A172 (cell line): ENCODE measurements at regions not wholly inside any gene's neighbourhood (a gene's known extent, or its start where the extent isn't known, plus 50 kb on each side); places are given as distances from the start of the nearest gene placed in this dataset.
A peak's percentile ranks its signal among the peaks of the same experiment; 100 is the strongest.

ENCODE experiments used
- DNase-seq: peaks from one replicate; pipeline ENCODE4 v3.0.0-alpha.2; 2015; ENCODE audit warnings: low spot score

DNA sequence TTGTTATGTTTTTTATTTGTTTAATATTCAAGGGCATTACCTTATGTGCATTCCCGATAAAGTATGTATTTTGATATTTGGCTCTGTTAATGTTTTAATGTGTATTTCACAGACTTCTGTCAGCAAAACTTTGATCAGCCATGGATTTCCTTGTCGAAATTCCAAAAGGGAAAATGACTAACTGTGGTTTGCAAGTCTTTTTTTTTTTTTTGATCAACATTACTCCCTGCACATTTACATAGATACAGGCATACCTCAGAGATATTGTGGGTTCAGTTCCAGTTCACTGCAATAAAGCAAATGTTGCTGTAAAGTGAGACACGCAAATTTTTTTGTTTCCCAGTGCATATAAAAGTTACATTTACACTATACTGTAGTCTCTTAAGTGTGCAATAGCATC lies 351.9 kb downstream of the CXCL12 start:
- no peak for DNase-seq

DNA sequence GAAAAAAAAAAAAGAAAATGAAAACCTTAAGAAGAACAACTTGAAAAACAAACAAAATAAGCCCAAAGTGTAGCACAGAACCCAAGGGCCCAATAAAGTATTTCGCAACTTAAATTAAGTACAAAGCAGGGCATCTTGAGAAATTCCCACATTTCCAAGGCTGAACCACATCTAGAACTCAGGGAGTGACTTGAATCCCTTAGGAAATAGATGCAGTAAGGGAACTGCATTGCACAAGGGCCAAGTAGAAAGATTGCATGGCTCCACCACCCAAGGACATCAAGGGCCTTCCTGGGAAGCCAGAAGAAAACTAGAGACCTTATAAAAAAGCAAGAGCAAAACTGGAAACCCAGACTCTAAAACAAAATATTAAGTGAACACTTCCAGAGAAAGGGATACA lies 352.7 kb downstream of the CXCL12 start:
- DNase-seq, result no peak

GRCh38 chr10:44030738-44031137 lies 354.2 kb downstream of the CXCL12 start:
- DNase-seq, result no peak

- no peak for DNase-seq
Measured at GRCh38 chr10:44030132-44030531, 354.8 kb downstream of the CXCL12 start.

- no peak for DNase-seq
Measured at GRCh38 chr10:44028384-44029137, 356.3 kb downstream of the CXCL12 start.

DNA sequence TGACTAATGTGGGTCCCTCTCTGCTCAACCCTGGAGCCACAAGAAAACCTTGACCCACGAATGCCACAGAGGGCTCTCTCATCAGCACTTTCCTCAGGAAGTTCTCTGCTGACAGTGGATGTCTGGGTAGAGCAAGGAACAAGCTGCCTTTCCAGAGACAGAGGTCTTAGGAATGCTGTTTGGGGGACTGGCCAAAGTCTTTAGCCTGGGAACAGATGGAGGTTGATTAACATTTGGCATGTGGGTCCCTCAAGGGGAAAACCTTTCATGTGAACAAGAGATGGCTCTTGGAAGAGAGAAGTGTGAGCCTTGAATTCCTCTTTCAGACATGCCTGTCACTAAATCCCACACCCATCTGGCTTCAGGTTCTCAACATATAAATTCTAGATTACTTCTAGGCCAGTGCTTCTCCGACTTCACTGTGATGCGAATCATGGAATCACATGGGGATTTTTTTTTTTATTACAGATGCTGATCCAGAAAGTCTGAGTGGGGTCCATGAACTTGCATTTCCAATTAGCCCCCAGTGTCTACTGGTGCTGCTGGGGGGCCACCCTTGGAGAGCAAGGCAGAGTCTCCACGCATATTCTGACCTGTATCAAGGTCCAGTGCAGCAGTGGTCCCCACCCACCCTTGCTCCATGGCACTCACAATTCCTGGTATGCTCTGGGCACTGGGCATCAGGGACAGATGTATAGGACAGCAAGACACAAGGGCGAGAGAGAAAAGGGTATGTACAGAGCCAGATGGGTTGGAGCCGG lies 360.4 kb downstream of the CXCL12 start:
- DNase-seq, result no peak

DNA sequence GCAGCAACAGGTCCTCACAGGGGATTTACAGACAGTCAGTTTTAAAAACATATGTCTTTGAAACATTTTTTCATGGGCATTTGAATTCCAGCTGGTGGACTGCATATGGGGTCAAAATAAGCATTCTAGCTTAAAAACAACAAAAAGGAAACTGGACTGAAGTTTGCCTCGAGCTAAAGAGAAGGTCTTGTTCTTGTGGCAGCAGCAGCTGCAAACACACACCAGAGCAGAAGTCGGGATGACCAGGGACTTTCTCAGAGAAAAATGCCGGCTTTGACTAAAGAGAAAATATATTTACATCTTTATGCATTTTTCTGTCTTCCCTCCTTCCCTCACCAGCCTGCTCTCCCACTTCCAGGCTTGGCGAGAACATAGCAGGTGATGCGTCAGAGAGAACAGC lies 361.4 kb downstream of the CXCL12 start:
- DNase-seq, result no peak

DNA sequence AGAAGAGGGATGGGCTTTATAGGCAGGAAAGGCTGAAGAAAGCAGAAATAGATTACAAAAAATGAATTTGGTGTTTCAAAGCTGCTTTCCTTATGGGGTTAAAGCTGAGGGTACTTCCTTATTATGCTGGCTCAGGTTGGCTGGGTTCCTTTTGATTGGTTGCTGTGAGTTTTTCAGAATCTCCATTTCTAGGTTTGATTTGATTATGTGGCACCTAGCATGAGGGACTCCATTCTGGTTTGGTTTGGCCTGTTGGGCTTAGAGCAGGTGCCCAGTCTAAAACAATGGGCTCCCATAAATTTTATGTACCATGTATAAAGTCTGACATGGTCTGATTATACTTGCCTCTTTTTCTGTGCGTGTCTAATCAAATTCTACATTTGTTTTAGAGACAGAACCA lies 362.7 kb downstream of the CXCL12 start:
- DNase-seq, result no peak

GRCh38 chr10:44020322-44021111 lies 364.4 kb downstream of the CXCL12 start:
- no peak for DNase-seq

DNA sequence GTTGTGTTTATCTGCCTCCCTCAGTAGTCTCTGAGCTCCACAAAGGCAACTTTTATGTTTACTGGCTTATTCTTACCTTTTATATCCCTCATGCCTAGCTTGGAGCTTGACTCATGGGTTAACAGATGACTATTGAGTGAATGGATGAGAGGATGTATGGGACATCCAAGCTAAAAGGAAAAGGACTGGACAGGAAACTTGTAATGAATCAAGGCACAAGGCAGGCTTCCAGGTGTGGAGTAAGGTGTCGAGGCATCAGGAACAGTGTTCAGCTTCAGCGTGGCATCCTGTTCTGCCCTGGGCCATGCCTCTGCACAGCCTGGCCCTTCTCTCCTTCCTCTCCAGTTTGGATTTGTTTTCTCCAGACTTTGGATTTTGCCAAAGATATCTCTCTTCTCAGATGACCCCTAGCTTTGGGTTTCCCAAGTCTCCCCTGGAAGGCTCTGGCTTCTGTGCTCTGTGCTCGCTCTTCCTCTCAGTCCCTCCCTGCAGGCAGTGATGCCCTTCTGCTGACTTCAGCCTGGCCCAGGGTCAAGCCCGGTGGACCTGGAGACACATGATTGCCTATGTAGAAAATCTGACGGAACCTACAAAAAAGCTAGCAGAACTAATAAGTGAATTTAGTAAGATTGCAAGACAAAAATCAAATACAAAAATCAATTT lies 367.3 kb downstream of the CXCL12 start:
- no peak for DNase-seq

DNA sequence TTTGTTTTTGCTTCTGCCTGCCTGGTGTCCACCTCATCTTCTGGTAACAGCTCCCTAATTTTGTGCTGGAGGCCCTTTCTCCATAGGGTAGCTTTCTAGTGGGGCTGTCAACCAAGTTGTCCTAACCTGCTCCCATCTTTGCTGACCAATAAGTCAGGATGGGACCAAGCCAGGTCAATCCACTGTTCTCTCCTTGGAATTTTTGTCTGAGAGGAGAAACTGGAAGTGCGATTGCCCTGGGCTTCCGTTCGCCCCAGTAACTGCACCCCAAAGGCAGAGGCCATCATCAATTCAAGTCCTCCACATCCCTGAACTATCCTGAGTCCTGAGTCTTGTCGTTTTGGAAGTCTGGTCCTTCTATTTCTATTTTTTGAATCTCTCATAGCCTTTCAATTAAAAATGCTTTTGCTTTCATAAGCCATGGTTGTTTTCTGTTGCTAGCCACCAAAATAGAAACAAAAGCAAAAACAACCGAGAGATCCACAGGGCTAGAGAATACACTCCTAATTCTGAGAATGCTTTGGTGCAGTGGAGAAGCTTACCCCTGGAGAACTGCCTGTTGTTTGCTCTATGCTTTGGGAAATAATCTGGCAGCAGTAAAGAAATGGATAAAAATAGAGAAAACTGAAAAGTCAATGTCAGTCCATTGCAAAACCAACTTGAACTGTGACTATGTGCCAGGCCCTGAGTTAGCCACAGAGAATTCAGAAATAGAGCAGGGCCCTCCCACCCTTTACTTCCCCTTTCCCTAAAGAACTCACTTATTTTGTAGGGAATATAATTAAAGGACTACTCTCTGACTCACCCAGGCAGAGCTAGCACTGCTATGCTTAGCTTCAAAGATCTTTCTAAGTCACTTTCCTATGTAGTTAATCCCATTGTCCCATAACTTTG lies 368.1 kb downstream of the CXCL12 start:
- no peak for DNase-seq

DNA sequence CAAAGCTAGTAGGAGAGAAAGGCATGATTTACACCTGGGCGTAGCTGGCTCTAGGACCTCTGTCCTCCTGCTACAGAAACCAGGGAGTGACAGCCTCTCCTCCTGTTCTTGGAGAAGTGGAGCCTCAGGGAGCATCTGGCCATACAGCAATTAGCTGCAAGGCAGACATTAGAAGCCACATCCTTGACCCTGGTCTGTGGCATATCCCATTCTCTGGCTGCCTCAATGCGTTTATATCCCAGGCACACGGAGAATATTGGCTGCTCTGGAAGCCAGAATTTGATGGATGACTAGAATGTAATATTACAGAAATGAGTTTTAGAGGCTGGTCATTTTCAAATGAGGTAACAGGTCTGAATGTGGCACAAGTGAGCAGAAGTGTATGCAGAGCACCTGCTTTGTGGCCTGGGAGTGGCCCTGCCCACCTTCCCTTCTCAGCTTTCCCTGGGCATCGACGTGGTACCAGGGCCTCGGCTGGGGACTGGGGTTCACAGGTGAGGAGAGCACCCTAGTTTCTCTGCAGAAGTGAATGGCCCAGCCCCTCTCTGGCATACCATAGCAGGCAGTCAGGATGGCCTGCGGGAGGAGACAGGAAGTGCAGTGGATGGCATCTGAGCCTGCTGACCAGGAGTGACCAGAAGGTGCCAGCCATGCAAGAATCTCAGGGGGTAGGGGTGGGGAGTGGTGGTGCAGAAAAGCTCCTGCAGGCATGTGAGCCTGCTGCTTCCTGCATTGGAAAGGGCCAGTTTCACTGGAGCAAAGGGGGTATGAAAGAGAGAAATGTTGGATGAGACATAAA lies 367.2 kb upstream of the ZNF32 start:
- no peak for DNase-seq

GRCh38 chr10:44014644-44015250 lies 366.1 kb upstream of the ZNF32 start:
- no peak for DNase-seq

GRCh38 chr10:44013981-44014380 lies 365.3 kb upstream of the ZNF32 start:
- DNase-seq, result no peak

DNA sequence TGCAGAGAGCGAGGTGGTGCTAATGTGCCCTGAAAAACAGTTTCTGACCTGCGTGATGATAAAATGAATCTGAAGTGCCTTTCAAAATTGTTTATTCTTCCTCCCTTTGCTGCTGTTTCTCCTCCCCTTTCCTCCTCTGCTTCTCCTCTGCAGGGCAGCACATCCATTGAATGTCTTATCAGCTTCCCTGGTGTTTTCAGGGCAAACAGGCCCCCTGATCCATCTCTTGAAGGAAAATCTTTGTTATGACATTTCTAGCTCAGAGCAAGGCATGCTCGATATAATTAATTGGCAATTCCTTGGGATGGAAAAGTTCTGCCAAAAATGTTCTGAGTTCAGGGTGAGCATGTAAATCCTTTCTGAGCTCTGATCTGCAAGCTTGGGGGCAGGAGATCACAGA lies 364.2 kb upstream of the ZNF32 start:
- no peak for DNase-seq

DNA sequence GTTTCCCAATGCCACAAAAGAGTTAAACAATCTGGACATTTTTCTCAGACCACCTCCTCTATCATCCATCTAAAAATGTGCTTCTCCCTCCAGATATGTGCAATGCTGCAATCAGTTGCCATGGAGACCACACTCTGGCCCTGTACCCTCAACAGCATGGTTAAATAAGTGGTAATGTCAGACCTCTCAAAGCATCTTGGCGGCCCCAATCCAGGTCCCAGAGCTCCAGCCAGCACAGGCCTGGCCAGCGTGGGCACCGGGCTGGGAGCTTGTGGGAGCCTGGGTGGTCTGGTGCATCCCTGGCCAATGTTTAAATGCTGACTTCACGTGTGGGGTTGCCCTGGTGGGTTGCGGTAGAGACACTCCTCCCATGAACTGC lies 362.9 kb upstream of the ZNF32 start:
- no peak for DNase-seq

- DNase-seq, result peak; percentile 46
Measured at GRCh38 chr10:44010873-44011602, 362.4 kb upstream of the ZNF32 start.

DNA sequence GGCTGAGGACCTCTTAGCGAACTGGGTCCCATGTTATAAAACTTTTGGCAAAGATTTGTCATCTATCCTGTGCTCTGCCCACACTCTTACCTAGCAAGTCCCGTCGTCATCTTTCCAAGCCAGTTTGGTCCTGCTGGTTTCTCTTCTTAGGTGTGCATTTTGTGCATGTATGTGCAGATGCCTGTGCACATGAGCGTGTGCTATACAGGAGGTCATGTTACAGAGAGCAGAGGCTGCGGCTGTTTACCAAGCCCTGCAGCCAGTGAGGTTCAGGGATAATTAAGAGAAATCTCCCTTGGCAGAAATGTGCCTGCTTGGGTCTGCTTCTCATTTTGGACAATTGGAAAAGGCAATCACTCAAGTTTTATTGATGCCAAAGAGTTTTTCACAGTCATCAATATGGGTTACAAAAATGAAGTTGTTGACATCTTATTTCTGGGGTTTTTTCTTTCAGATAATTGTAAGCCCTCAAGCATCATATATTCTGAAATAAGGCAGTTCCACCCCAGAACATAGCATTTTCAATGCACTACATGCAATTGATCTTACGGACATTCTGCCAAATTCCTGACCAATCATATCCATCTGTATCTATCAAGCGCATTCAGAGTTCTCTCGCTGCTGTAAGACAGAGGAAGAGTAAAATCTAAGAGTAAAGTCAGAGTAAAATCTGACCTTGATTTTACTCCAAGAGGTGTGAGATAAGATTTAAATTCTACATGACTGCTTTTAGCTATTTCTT lies 361.4 kb upstream of the ZNF32 start:
- no peak for DNase-seq
